HepG2 (cell line): ENCODE measurements at regions not wholly inside any gene's neighbourhood (a gene's known extent, or its start where the extent isn't known, plus 50 kb on each side); places are given as distances from the start of the nearest gene placed in this dataset.
A peak's percentile ranks its signal among the peaks of the same experiment; 100 is the strongest.

ENCODE experiments used
- ATAC-seq: fragments of 200-7000 bp; cut with Tn5 transposase; 3 replicates; pipeline ENCODE4 v1.9.1; 2020; ENCODE audit warnings: mild to moderate bottlenecking, moderate library complexity
- BruUV-seq: library from RNA; stranded (reverse); fragments of 400-500 nt; replicated peaks from 2 replicates; lab custom pipeline; 2021; lab: Mats Ljungman, UMichigan
- CTCF ChIA-PET: fragments of 300-600 bp; formaldehyde crosslinking; extraction: SDS; loops from one replicate; lab custom pipeline; 2021; ENCODE audit warnings: low total read pairs, inconsistent platforms, low intra/inter-chr PET ratio; lab: Yijun Ruan, JAX
- POLR2A ChIA-PET: fragments of 350-600 bp; sonication (Branson Sonifier 250); formaldehyde crosslinking; loops from one replicate; lab custom pipeline; 2020; ENCODE audit warnings: antibody characterized with exemption, inconsistent platforms; lab: Yijun Ruan, JAX
- DNase-seq: peaks from one replicate; pipeline ENCODE4 v3.0.0-alpha.2; 2015; ENCODE audit warnings: low spot score
- FAIRE-seq: peaks from 3 replicates; lab custom pipeline; 2011; peaks lifted over from hg19 to GRCh38; lab: Jason Lieb, UNC
- H2AFZ ChIP-seq: one replicate; pipeline ENCODE4 v1.6.1; 2011; ENCODE audit warnings: low read length, inconsistent platforms
- H3K27ac ChIP-seq: fragments of 300-600 bp; 3 replicates; pipeline ENCODE4 v1.8.0; 2011; ENCODE audit warnings: mixed run types, mild to moderate bottlenecking, mixed read lengths, low read length, inconsistent platforms; ENCODE audit not compliant: insufficient read depth; ENCODE audit errors: extremely low read length
- H3K27me3 ChIP-seq, 2 experiments: fragments of 200-600 bp in 1 of 2; 2 replicates in 1 of 2; 3 replicates in 1 of 2; pipeline versions ENCODE4 v1.6.0 to v1.8.0; 2011; ENCODE audit warnings: low read length in 2 of 2, mild to moderate bottlenecking in 2 of 2, moderate library complexity in 2 of 2, inconsistent platforms in 1 of 2; ENCODE audit not compliant: insufficient read depth in 2 of 2, control insufficient read depth in 1 of 2
- H3K36me3 ChIP-seq, 2 experiments: fragments of 200-600 bp in 1 of 2; replicated peaks in 1 of 2; 2 replicates in 1 of 2; 3 replicates in 1 of 2; pipeline versions ENCODE4 v1.5.1 to v1.8.0; 2011; ENCODE audit warnings: low read length in 2 of 2, inconsistent platforms in 1 of 2; ENCODE audit not compliant: insufficient read depth in 2 of 2, control insufficient read depth in 1 of 2
- H3K4me1 ChIP-seq: 2 replicates; pipeline ENCODE4 v1.5.1; 2012; ENCODE audit warnings: low read length, inconsistent platforms; ENCODE audit not compliant: insufficient read depth
- H3K4me2 ChIP-seq: 2 replicates; pipeline ENCODE4 v1.6.0; 2011; ENCODE audit warnings: low read depth, low read length, inconsistent platforms
- H3K4me3 ChIP-seq, 3 experiments: fragments of 200-600 bp in 1 of 3; sonication (generic), shearing (Covaris generic) in 1 of 3; replicated peaks in 1 of 3; 2 replicates each; pipeline ENCODE4 v1.5.1; 2011 to 2016; ENCODE audit warnings: low read length in 3 of 3, inconsistent platforms in 2 of 3, low read depth in 2 of 3, mild to moderate bottlenecking in 2 of 3, control low read depth in 1 of 3, mixed read lengths in 1 of 3; ENCODE audit not compliant: insufficient read depth in 1 of 3
- H3K79me2 ChIP-seq: one replicate; pipeline ENCODE4 v1.6.1; 2011; ENCODE audit warnings: low read length, inconsistent platforms; ENCODE audit not compliant: insufficient read depth
- H3K9ac ChIP-seq: 2 replicates; pipeline ENCODE4 v1.6.0; 2011; ENCODE audit warnings: mild to moderate bottlenecking, low read depth, low read length, inconsistent platforms; ENCODE audit not compliant: insufficient read depth
- H3K9me3 ChIP-seq: 2 replicates; pipeline ENCODE4 v1.5.1; 2012; ENCODE audit warnings: mild to moderate bottlenecking, low read length
- H4K20me1 ChIP-seq: 2 replicates; pipeline ENCODE4 v1.6.0; 2011; ENCODE audit warnings: inconsistent platforms, mild to moderate bottlenecking, low read length, moderate library complexity; ENCODE audit not compliant: insufficient read depth
- AKNA ChIP-seq: sonication (generic); formaldehyde crosslinking; IDR thresholded peaks from 2 replicates; pipeline ENCODE4 v1.4.0; 2020; ENCODE audit warnings: missing genetic modification reagents, borderline replicate concordance
- HDAC2 ChIP-seq: sonication (generic); formaldehyde crosslinking; IDR thresholded peaks from 2 replicates; pipeline ENCODE4 v1.4.0; 2020; ENCODE audit warnings: missing genetic modification reagents
- MNT ChIP-seq: fragments of 450-650 bp; IDR thresholded peaks from 2 replicates; pipeline ENCODE4 v1.6.1; 2016
- SETDB1 ChIP-seq: sonication (generic); formaldehyde crosslinking; IDR thresholded peaks from 2 replicates; pipeline ENCODE4 v1.5.1; 2020; ENCODE audit warnings: missing genetic modification reagents, mild to moderate bottlenecking, borderline replicate concordance
- U2AF1 ChIP-seq: fragments of 200-400 bp; formaldehyde crosslinking; optimal IDR thresholded peaks from 2 replicates; pipeline ENCODE3; 2017; ENCODE audit warnings: mild to moderate bottlenecking, low read depth, low read length
- ZFP82 ChIP-seq: sonication (generic); formaldehyde crosslinking; IDR thresholded peaks from 2 replicates; pipeline ENCODE4 v1.5.1; 2020; ENCODE audit warnings: mild to moderate bottlenecking, missing genetic modification reagents, borderline replicate concordance
- ZNF138 ChIP-seq: sonication (generic); formaldehyde crosslinking; IDR thresholded peaks from 2 replicates; pipeline ENCODE4 v1.5.0; 2020; ENCODE audit warnings: mild to moderate bottlenecking, low read depth, missing genetic modification reagents
- ZNF224 ChIP-seq: sonication (generic); formaldehyde crosslinking; IDR thresholded peaks from 2 replicates; pipeline ENCODE4 v1.5.0; 2020; ENCODE audit warnings: mild to moderate bottlenecking, missing genetic modification reagents
- ZNF3 ChIP-seq: IDR thresholded peaks from 2 replicates; pipeline ENCODE4 v1.7.0; 2017; ENCODE audit warnings: inconsistent platforms
- ZNF468 ChIP-seq: sonication (generic); formaldehyde crosslinking; IDR thresholded peaks from 2 replicates; pipeline ENCODE4 v1.8.0; 2022; ENCODE audit warnings: mild to moderate bottlenecking, moderate library complexity, missing genetic modification reagents
- ZNF7 ChIP-seq: IDR thresholded peaks from 2 replicates; pipeline ENCODE4 v1.6.1; 2016; ENCODE audit warnings: missing biosample characterization, missing genetic modification reagents
- ZNF816 ChIP-seq: sonication (generic); formaldehyde crosslinking; IDR thresholded peaks from 2 replicates; pipeline ENCODE4 v1.8.0; 2022; ENCODE audit warnings: missing genetic modification reagents, mild to moderate bottlenecking, borderline replicate concordance
- WGBS: methylation state at CpG from one replicate; pipeline ENCODE4 v1.1.6; 2017; ENCODE audit warnings: low lambda C conversion rate; 5-methylcytosine and 5-hydroxymethylcytosine counted together
- in situ Hi-C: cut with HindIII; loops from 2 replicates; pipeline ENCODE4 v1.10.0; 2017; ENCODE audit warnings: low pct_unique_long_range_greater_than_20kb; ENCODE audit not compliant: extremely low pct_ligation_motif_present
- intact Hi-C: fragments of 100-400 bp; cut with micrococcal nuclease; formaldehyde crosslinking; loops from one replicate; pipeline ENCODE4 v1.10.0; 2022; ENCODE audit not compliant: unreplicated experiment

GRCh38 chr2:8088810-8089209 lies 593.0 kb upstream of the ID2 start:
- in situ Hi-C loops = no loop called here
- 98% methylated on average over 1 of the region's 1 CpG for WGBS

GRCh38 chr2:8089596-8089995 lies 592.3 kb upstream of the ID2 start:
- BruUV-seq = no TSS peak
- H3K27ac ChIP-seq = no peak overlapping the region
- TF ChIP-seq HDAC2 (CRISPR knock-in tag) (no peak), AKNA (CRISPR knock-in tag) (no peak), ZNF224 (CRISPR knock-in tag) (no peak), SETDB1 (CRISPR knock-in tag) (no peak)

More at GRCh38 chr2:8088810-8089209, 593.0 kb upstream of the ID2 start:
- POLR2A ChIA-PET = interaction anchor here (2.1 kb wide), 1 partner anchor 37 kb away, joined by 10 read pairs; no protein-coding TSS in a partner anchor
- H3K4me3 ChIP-seq = no peak overlapping the region
- no peaks in the 10 kb centered on the region for H3K36me3 ChIP-seq
- H3K4me2 ChIP-seq = no peak overlapping the region
- CTCF ChIA-PET = no interaction called here
- H3K9me3 ChIP-seq = no peaks in the 10 kb centered on the region
- ATAC-seq (no peak), DNase-seq (no peak), FAIRE-seq (no peak)
- H3K27me3 ChIP-seq = no peaks in the 10 kb centered on the region
- no peak overlapping the region for H3K9ac ChIP-seq
- H3K27ac ChIP-seq = no peak overlapping the region
- H3K79me2 ChIP-seq = no peaks in the 10 kb centered on the region
- H4K20me1 ChIP-seq = no peaks in the 10 kb centered on the region
- TF ChIP-seq U2AF1 (no peak), ZNF3 (no peak), ZFP82 (CRISPR knock-in tag) (0 out of 2 replicates have a peak, but pooled peaks have one; percentile 53), ZNF7 (CRISPR knock-in tag) (no peak), MNT (no peak), ZNF816 (no peak), ZNF468 (CRISPR knock-in tag) (0 out of 2 replicates have a peak, but pooled peaks have one; percentile 40), ZNF138 (0 out of 2 replicates have a peak, but pooled peaks have one; percentile 15)
- intact Hi-C loops = no loop called here
- no TSS peak for BruUV-seq
- no peak overlapping the region for H2AFZ ChIP-seq
- peaks cover 54% of the 10 kb centered on the region for H3K4me1 ChIP-seq

More at GRCh38 chr2:8089596-8089995, 592.3 kb upstream of the ID2 start:
- H3K79me2 ChIP-seq = no peaks in the 10 kb centered on the region
- H3K27me3 ChIP-seq = no peaks in the 10 kb centered on the region
- H3K9me3 ChIP-seq = no peaks in the 10 kb centered on the region
- ChIA-PET POLR2A (interaction anchor here (0.7 to 2.4 kb wide), 2 partner anchors 30 to 592 kb away, joined by 3 to 36 read pairs; partner anchors contain the start of gene ID2), CTCF (interaction anchor here (1.2 kb wide), 1 partner anchor 13 kb away, joined by 3 read pairs; no protein-coding TSS in a partner anchor)
- no peak overlapping the region for H3K9ac ChIP-seq
- H3K4me1 ChIP-seq = peaks cover 54% of the 10 kb centered on the region
- H3K4me3 ChIP-seq = no peak overlapping the region
- no peak overlapping the region for H2AFZ ChIP-seq
- H3K36me3 ChIP-seq = no peaks in the 10 kb centered on the region
- whole genome bisulfite sequencing = 86% methylated on average over 7 of the region's 7 CpGs
- intact Hi-C loops = no loop called here
- ATAC-seq (no peak), FAIRE-seq (no peak), DNase-seq (no peak)
- in situ Hi-C loops = no loop called here
- H3K4me2 ChIP-seq = no peak overlapping the region
- no peaks in the 10 kb centered on the region for H4K20me1 ChIP-seq
